ENCODE measurements at regions not wholly inside any gene's neighbourhood (a gene's known extent, or its start where the extent isn't known, plus 50 kb on each side); places are given as distances from the start of the nearest gene placed in this dataset.

GRCh38 chr10:106132956-106133355, 1031.5 kb downstream of the SORCS1 start:
- TF ChIP-seq CTCF (IDR thresholded peaks at IDR 0.05) (no peak), POLR2A (IDR thresholded peaks at IDR 0.05) (no peak)

All from lower leg skin (tissue), 3 donors.